Fibroblast of skin of left biceps (primary cell): ENCODE measurements at regions not wholly inside any gene's neighbourhood (a gene's known extent, or its start where the extent isn't known, plus 50 kb on each side); places are given as distances from the start of the nearest gene placed in this dataset.
A peak's percentile ranks its signal among the peaks of the same experiment; 100 is the strongest.

Experiments
- DNase-seq, 2 experiments: peaks; one replicate each; pipeline ENCODE4 v3.0.0-alpha.2; 2013; ENCODE audit warnings: low read depth in 2 of 2

DNA sequence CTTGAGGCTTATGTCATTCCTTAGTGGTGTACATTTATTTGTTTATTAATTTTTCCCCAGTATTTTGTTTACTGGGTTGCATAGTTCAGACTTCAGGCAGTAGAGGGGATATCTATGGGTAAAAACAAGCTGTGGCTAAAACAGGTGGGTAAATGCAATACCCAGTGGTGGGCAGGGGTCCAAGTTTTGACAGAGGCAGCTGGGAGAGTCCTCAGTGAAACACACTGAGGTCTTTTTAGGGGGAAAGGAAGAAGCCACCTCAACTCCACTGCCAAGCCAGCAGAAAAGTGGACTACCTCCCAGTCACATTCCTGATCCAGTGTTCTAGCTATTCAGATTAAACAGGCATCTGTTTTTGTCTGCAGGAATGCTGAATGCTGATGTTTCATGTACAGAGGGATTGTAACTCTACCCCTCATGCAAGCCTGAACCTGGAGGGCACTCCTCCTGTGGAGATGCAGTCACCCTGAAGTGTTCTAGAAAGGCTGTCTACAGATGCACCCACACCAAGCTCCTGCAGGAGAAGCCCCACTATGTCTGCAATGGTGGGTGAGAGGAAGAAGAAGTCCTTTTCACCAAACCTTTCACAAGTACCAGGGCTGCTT is 757.8 kb downstream of the INHBA start:
- DNase-seq: no peak

DNA sequence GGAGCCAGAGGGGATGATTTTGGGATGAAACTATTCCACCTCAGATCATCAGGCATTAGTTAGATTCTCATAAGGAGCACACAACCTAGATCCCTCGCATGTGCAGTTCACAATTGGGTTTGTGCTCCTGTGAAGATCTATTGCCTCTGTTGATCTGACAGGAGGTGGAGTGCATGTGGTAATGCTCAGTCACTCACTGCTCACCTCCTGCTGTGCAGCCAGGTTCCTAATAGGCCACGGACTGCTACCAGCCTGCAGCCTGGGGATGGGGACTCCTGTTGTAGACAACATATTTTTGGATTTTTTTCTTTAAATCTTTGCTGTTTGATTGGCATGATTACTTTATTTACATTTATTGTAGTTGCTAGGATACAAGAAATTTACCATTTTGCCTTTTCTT is 765.0 kb downstream of the INHBA start:
- DNase-seq: no peak

DNA sequence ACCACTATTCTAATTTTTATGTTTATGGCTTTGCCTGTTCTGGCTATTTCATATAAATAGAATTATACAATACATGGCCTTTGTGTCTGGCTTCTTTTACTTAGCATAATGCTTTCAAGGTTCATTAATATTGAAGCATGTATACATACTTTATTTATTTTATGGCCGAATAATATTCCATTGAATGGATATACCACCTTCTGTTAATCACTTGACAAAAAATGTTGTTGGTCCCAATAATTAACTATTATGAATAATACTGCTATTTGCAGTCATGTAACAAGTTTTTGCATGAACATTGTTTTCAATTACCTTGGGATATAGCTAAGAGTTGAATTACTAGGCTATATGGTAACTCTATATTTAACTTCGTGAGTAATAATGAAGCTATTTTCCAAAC is 767.5 kb downstream of the INHBA start:
- DNase-seq: no peak

DNA sequence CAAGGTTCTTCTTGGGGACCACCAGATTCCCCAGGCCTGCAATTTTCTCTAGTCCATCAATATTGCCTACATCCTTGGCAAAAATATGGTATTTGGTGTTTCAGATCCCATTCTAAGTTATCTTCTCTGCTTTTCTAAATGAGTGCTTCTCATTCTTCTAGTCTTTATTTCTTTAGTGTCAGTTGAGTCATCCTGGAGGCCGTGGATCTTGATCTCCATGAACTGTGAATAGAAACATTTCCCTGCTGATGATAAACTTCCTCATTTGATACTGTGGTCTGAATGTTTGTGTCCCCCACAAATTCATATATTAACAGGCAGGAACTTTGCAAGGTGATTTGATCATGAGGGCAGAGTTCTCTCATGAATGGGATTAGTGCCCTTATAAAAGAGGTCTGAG is 779.3 kb downstream of the INHBA start:
- DNase-seq: no peak

- DNase-seq: peak in 1 of 2 experiments; percentile 4
Measured at GRCh38 chr7:40922316-40922670, 780.6 kb downstream of the INHBA start.

GRCh38 chr7:40921589-40922315 is 781.1 kb downstream of the INHBA start:
- DNase-seq: no peak

DNA sequence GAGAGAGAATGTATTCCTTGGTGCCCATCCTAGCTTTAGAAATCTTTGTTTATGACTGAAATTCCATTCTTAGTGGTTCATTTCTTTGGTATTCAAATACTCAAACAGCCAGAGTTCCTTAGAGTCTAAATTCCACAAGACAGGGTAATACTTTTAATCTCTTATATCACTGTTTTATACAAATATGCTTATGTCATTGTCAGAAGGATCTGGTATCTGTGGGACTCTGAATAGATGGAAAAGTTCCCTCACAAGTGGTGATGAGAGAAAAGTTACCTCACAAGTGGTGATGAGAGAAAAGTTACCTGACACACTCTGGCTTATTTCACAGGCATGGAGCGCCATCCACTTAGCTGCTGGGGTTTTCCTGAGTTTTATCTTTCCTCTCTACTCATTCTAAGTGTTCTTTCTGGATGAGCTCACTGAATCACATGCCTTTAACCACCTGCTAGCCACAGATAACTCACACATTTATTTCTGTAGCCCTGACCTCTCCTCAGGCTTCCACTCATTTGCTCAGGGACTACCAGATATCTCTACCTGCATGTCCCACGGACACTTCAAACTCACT is 784.0 kb downstream of the SUGCT start:
- peak; percentile 55 to 59 for DNase-seq

DNA sequence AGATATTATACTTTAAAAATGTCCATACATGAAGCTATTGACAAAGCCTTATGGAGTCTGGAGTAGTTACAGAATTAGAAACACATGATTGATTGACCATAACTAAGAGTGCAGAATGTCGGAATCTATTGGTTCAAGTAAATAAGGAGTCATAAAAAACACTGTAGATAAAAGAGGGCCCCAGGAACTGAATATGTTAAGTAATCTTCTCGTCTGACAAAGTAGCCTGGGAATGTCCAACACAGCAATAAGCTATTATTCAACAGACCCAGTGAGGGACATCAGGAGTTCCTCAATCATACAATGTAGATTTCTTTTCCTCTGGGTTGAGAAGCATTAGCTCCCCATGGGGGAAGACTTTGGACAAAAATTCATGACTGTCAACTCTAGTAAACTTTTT is 782.0 kb downstream of the SUGCT start:
- no peak for DNase-seq

DNA sequence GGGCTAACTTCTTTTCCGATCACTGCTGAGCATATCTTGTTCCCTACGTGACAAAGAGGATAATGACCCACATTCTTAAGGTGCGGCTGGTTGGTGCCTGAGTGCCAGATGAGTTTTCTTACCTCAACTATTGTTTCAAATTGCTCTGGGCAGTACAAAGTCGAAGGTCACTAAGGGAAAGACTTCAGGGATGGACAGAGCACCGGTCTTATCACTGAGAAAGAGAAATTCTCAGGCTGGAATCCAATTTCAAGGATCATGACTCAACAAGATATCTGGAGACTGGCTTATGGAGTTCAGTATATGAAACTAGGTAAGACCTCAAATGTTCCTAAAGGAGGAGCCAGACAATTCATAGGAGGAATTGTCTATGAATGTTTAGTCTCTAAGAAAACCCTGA is 780.3 kb downstream of the SUGCT start:
- DNase-seq: no peak
